MCF 10A (cell line): ENCODE measurements at regions not wholly inside any gene's neighbourhood (a gene's known extent, or its start where the extent isn't known, plus 50 kb on each side); places are given as distances from the start of the nearest gene placed in this dataset.
"Not testable (repeated sequence)": the region's sequence is repeated elsewhere in the genome, so short reads cannot be mapped to it uniquely, and the experiment has no call there.

Source experiments
- BruUV-seq: library from RNA; stranded (reverse); fragments of 400-500 nt; replicated peaks from 2 replicates; lab custom pipeline; 2021; lab: Mats Ljungman, UMichigan
- CTCF ChIA-PET: fragments of 300-600 bp; sonication (Branson Sonifier 250); formaldehyde crosslinking; extraction: SDS; loops from one replicate; lab custom pipeline; 2021; ENCODE audit warnings: antibody characterized with exemption, inconsistent platforms; lab: Yijun Ruan, JAX
- POLR2A ChIA-PET: fragments of 300-600, 350-650 bp; sonication (Branson Sonifier 250); formaldehyde crosslinking; extraction: SDS; loops from one replicate; lab custom pipeline; 2020; ENCODE audit warnings: antibody characterized with exemption, inconsistent platforms; lab: Yijun Ruan, JAX
- DNase-seq: peaks from one replicate; pipeline ENCODE4 v3.0.0-alpha.2; 2018; ENCODE audit not compliant: unreplicated experiment
- H3K27ac Mint-ChIP-seq: one replicate; pipeline ENCODE4 v1.8.0; 2022; ENCODE audit warnings: mild to moderate bottlenecking, low read depth, mixed read lengths; ENCODE audit not compliant: unreplicated experiment
- H3K27me3 Mint-ChIP-seq: one replicate; pipeline ENCODE4 v1.8.0; 2022; ENCODE audit warnings: mixed read lengths; ENCODE audit not compliant: insufficient read depth, unreplicated experiment
- H3K36me3 Mint-ChIP-seq: one replicate; pipeline ENCODE4 v1.8.0; 2022; ENCODE audit warnings: mild to moderate bottlenecking, moderate library complexity, mixed read lengths; ENCODE audit not compliant: insufficient read depth, unreplicated experiment
- H3K4me1 Mint-ChIP-seq: one replicate; pipeline ENCODE4 v1.8.0; 2022; ENCODE audit warnings: mixed read lengths; ENCODE audit not compliant: insufficient read depth, unreplicated experiment
- H3K4me3 Mint-ChIP-seq: one replicate; pipeline ENCODE4 v1.8.0; 2022; ENCODE audit warnings: mild to moderate bottlenecking, moderate library complexity, mixed read lengths; ENCODE audit not compliant: unreplicated experiment
- H3K9me3 Mint-ChIP-seq: one replicate; pipeline ENCODE4 v1.8.0; 2022; ENCODE audit warnings: mixed read lengths; ENCODE audit not compliant: unreplicated experiment
- CTCF ChIP-seq: fragments of 200-600 bp; IDR thresholded peaks from one replicate; pipeline ENCODE4 v1.8.0; 2022; ENCODE audit warnings: antibody characterized with exemption, mild to moderate bottlenecking; ENCODE audit not compliant: unreplicated experiment
- intact Hi-C: fragments of 100-400 bp; cut with micrococcal nuclease; formaldehyde crosslinking; loops from 2 replicates; pipeline ENCODE4 v1.14.1; 2022

- POLR2A ChIA-PET, result interaction anchor here (0.9 to 1.5 kb wide), 4 partner anchors 10 to 374 kb away, joined by 3 to 4 read pairs (median 3); no protein-coding TSS in a partner anchor
- no TSS peak for BruUV-seq
- CTCF ChIA-PET, result interaction anchor here (3.4 kb wide), 1 partner anchor 373 kb away, joined by 17 read pairs; no protein-coding TSS in a partner anchor
Observed at GRCh38 chrX:3175659-3176438, 134.6 kb downstream of the ARSF start.

GRCh38 chrX:3172156-3172555 is 130.9 kb downstream of the ARSF start:
- POLR2A ChIA-PET, result interaction anchor here (1.0 kb wide), 1 partner anchor 8 kb away, joined by 3 read pairs; no protein-coding TSS in a partner anchor
- DNase-seq, H3K9me3 Mint-ChIP-seq, H3K36me3 Mint-ChIP-seq, intact Hi-C loops, CTCF ChIA-PET, H3K4me3 Mint-ChIP-seq, BruUV-seq, H3K27me3 Mint-ChIP-seq, H3K27ac Mint-ChIP-seq: not testable (repeated sequence)
- peaks cover 16% of the 10 kb centered on the region for H3K4me1 Mint-ChIP-seq

More at GRCh38 chrX:3175659-3176438, 134.6 kb downstream of the ARSF start:
- peak; percentile 6 for DNase-seq
- no peaks in the 10 kb centered on the region for H3K27me3 Mint-ChIP-seq
- H3K4me1 Mint-ChIP-seq, result peaks cover 25% of the 10 kb centered on the region
- peak overlapping the region; percentile 84 for H3K27ac Mint-ChIP-seq
- no peaks in the 10 kb centered on the region for H3K9me3 Mint-ChIP-seq
- intact Hi-C loops, result no loop called here
- peak overlapping the region; percentile 55 for H3K4me3 Mint-ChIP-seq
- no peak for TF ChIP-seq CTCF
- H3K36me3 Mint-ChIP-seq, result no peaks in the 10 kb centered on the region

- POLR2A ChIA-PET, result no interaction called here
- no peak for DNase-seq
- CTCF ChIA-PET, result no interaction called here
- no peak for TF ChIP-seq CTCF
- no peak overlapping the region for H3K4me3 Mint-ChIP-seq
- H3K36me3 Mint-ChIP-seq, result no peaks in the 10 kb centered on the region
- peaks cover 20% of the 10 kb centered on the region for H3K27me3 Mint-ChIP-seq
- H3K4me1 Mint-ChIP-seq, result peaks cover 2% of the 10 kb centered on the region
- H3K9me3 Mint-ChIP-seq, result no peaks in the 10 kb centered on the region
- H3K27ac Mint-ChIP-seq, result no peak overlapping the region
- intact Hi-C loops, result no loop called here
- no TSS peak for BruUV-seq
Observed at GRCh38 chrX:3169421-3169820, 128.2 kb downstream of the ARSF start.

GRCh38 chrX:3167771-3168170 is 126.5 kb downstream of the ARSF start:
- no peaks in the 10 kb centered on the region for H3K9me3 Mint-ChIP-seq
- H3K27me3 Mint-ChIP-seq, result peaks cover 20% of the 10 kb centered on the region
- ChIA-PET CTCF (no interaction called here), POLR2A (no interaction called here)
- BruUV-seq, result no TSS peak
- no peak for TF ChIP-seq CTCF
- H3K4me1 Mint-ChIP-seq, result no peaks in the 10 kb centered on the region
- H3K36me3 Mint-ChIP-seq, result no peaks in the 10 kb centered on the region
- no peak overlapping the region for H3K4me3 Mint-ChIP-seq
- no peak for DNase-seq
- intact Hi-C loops, result no loop called here
- no peak overlapping the region for H3K27ac Mint-ChIP-seq
